H1 (cell line): ENCODE measurements at regions not wholly inside any gene's neighbourhood (a gene's known extent, or its start where the extent isn't known, plus 50 kb on each side); places are given as distances from the start of the nearest gene placed in this dataset.

Source experiments
- GTF2F1 ChIP-seq: IDR thresholded peaks from 2 replicates; pipeline ENCODE4 v1.6.1; 2012; ENCODE audit warnings: low read depth, low read length, improper control_type of control experiment, borderline replicate concordance
- SP2 ChIP-seq: IDR thresholded peaks from 2 replicates; pipeline ENCODE4 v1.6.1; 2012; ENCODE audit warnings: mild to moderate bottlenecking, low read length, inconsistent platforms

GRCh38 chr10:128727114-128727513 is 600.9 kb upstream of the MKI67 start (continued):
- TF ChIP-seq SP2 = no peak
- TF ChIP-seq GTF2F1 = no peak
